Sigmoid colon (tissue), 4 donors: ENCODE measurements at regions not wholly inside any gene's neighbourhood (a gene's known extent, or its start where the extent isn't known, plus 50 kb on each side); places are given as distances from the start of the nearest gene placed in this dataset.

Experiments
- POLR2A ChIP-seq, 2 donors: fragments of 450-650 bp; IDR thresholded peaks; one replicate each; pipeline ENCODE4 v1.6.1; 2016; ENCODE audit warnings: antibody characterized with exemption in 2 of 2, mild to moderate bottlenecking in 2 of 2, moderate library complexity in 2 of 2
- POLR2AphosphoS5 ChIP-seq, 4 donors: sonication (generic); formaldehyde crosslinking; IDR thresholded peaks; one replicate each; pipeline ENCODE4 v1.6.1; 2017; ENCODE audit warnings: antibody characterized with exemption in 4 of 4

GRCh38 chr3:118692416-118692815 lies 342.2 kb downstream of the IGSF11 start:
- TF ChIP-seq POLR2AphosphoS5 (IDR thresholded peaks at IDR 0.05) (no peak), POLR2A (IDR thresholded peaks at IDR 0.05) (no peak)
